Lower lobe of right lung (tissue), 2 donors: ENCODE measurements at regions not wholly inside any gene's neighbourhood (a gene's known extent, or its start where the extent isn't known, plus 50 kb on each side); places are given as distances from the start of the nearest gene placed in this dataset.

ENCODE experiments used
- ATAC-seq, 2 donors: fragments of 200-7000 bp; cut with Tn5 transposase; one replicate each; pipeline ENCODE4 v1.9.1; 2020 to 2022; ENCODE audit warnings: mild to moderate bottlenecking in 2 of 2, moderate library complexity in 2 of 2
- DNase-seq: peaks from one replicate; pipeline ENCODE4 v3.0.0-alpha.2; 2020
- H3K27ac ChIP-seq: fragments of 200-600 bp; one replicate; pipeline ENCODE4 v1.8.0; 2022
- H3K27me3 ChIP-seq: fragments of 200-600 bp; one replicate; pipeline ENCODE4 v1.8.0; 2022; ENCODE audit warnings: low read depth
- H3K36me3 ChIP-seq: fragments of 200-600 bp; one replicate; pipeline ENCODE4 v1.8.0; 2022; ENCODE audit warnings: mild to moderate bottlenecking
- H3K4me1 ChIP-seq: fragments of 200-600 bp; one replicate; pipeline ENCODE4 v1.8.0; 2022
- H3K4me3 ChIP-seq: fragments of 200-600 bp; one replicate; pipeline ENCODE4 v1.8.0; 2022; ENCODE audit warnings: mild to moderate bottlenecking
- H3K9me3 ChIP-seq: fragments of 200-600 bp; one replicate; pipeline ENCODE4 v1.8.0; 2022
- CTCF ChIP-seq: fragments of 200-600 bp; IDR thresholded peaks from one replicate; pipeline ENCODE4 v1.8.0; 2022; ENCODE audit warnings: antibody characterized with exemption, mild to moderate bottlenecking
- intact Hi-C: fragments of 100-400 bp; cut with DNase I; formaldehyde crosslinking; loops from one replicate; pipeline ENCODE4 v1.11.0; 2022
- donor health status: DM: no; HTN: yes; CAD: no; lungs with severe emphysema.

GRCh38 chrX:20463296-20464075 is 196.8 kb upstream of the RPS6KA3 start:
- Histone ChIP-seq H3K36me3 (no peaks in the 10 kb centered on the region), H3K9me3 (no peaks in the 10 kb centered on the region), H3K4me1 (no peaks in the 10 kb centered on the region), H3K27me3 (no peaks in the 10 kb centered on the region), H3K4me3 (no peak overlapping the region), H3K27ac (no peak overlapping the region)
- intact Hi-C loops = no loop called here
- ATAC-seq (no peak), DNase-seq (no peak)
- TF ChIP-seq CTCF = no peak

- ATAC-seq (no peak), DNase-seq (no peak)
- Histone ChIP-seq H3K4me1 (no peaks in the 10 kb centered on the region), H3K27me3 (no peaks in the 10 kb centered on the region), H3K36me3 (no peaks in the 10 kb centered on the region), H3K9me3 (no peaks in the 10 kb centered on the region), H3K4me3 (no peak overlapping the region), H3K27ac (no peak overlapping the region)
- no peak for TF ChIP-seq CTCF
- intact Hi-C loops = no loop called here
Observed at GRCh38 chrX:20461576-20461975, 194.9 kb upstream of the RPS6KA3 start.

GRCh38 chrX:20461002-20461401 is 194.3 kb upstream of the RPS6KA3 start:
- H3K4me3 ChIP-seq = no peak overlapping the region
- no peaks in the 10 kb centered on the region for H3K36me3 ChIP-seq
- DNase-seq (no peak), ATAC-seq (no peak)
- no peaks in the 10 kb centered on the region for H3K9me3 ChIP-seq
- intact Hi-C loops = no loop called here
- no peaks in the 10 kb centered on the region for H3K27me3 ChIP-seq
- no peak overlapping the region for H3K27ac ChIP-seq
- TF ChIP-seq CTCF = no peak
- H3K4me1 ChIP-seq = no peaks in the 10 kb centered on the region

- Histone ChIP-seq H3K4me3 (no peak overlapping the region), H3K27me3 (no peaks in the 10 kb centered on the region), H3K9me3 (no peaks in the 10 kb centered on the region), H3K27ac (no peak overlapping the region), H3K4me1 (no peaks in the 10 kb centered on the region), H3K36me3 (no peaks in the 10 kb centered on the region)
- intact Hi-C loops = no loop called here
- ATAC-seq = no peak
- DNase-seq = no peak
- TF ChIP-seq CTCF = no peak
Observed at GRCh38 chrX:20459410-20460350, 193.0 kb upstream of the RPS6KA3 start.

GRCh38 chrX:20456971-20457370 is 190.3 kb upstream of the RPS6KA3 start:
- H3K27ac ChIP-seq = no peak overlapping the region
- H3K36me3 ChIP-seq = no peaks in the 10 kb centered on the region
- no peaks in the 10 kb centered on the region for H3K4me1 ChIP-seq
- intact Hi-C loops = no loop called here
- H3K9me3 ChIP-seq = no peaks in the 10 kb centered on the region
- ATAC-seq (no peak), DNase-seq (no peak)
- H3K27me3 ChIP-seq = no peaks in the 10 kb centered on the region
- H3K4me3 ChIP-seq = no peak overlapping the region
- no peak for TF ChIP-seq CTCF
